GM12891 (cell line): ENCODE measurements at regions not wholly inside any gene's neighbourhood (a gene's known extent, or its start where the extent isn't known, plus 50 kb on each side); places are given as distances from the start of the nearest gene placed in this dataset.
"Not testable (repeated sequence)": the region's sequence is repeated elsewhere in the genome, so short reads cannot be mapped to it uniquely, and the experiment has no call there.

Source experiments
- DNase-seq: peaks from one replicate; pipeline ENCODE4 v3.0.0; 2011; ENCODE audit warnings: low spot score; ENCODE audit not compliant: insufficient read length
- FAIRE-seq: peaks from 2 replicates; lab custom pipeline; 2011; peaks lifted over from hg19 to GRCh38; lab: Jason Lieb, UNC
- PAX5 ChIP-seq: IDR thresholded peaks from 2 replicates; pipeline ENCODE4 v1.6.1; 2011; ENCODE audit warnings: low read length, moderate library complexity, mild to moderate bottlenecking; ENCODE audit not compliant: insufficient read depth, severe bottlenecking
- POLR2A ChIP-seq: IDR thresholded peaks from 2 replicates; pipeline ENCODE4 v1.6.1; 2011; ENCODE audit warnings: low read depth, low read length, control low read depth
- POLR2AphosphoS5 ChIP-seq: IDR thresholded peaks from 2 replicates; pipeline ENCODE4 v1.6.1; 2011; ENCODE audit warnings: low read depth, low read length, control low read depth
- POU2F2 ChIP-seq: IDR thresholded peaks from 2 replicates; pipeline ENCODE4 v1.6.1; 2011; ENCODE audit warnings: low read depth, mild to moderate bottlenecking, control low read depth, low read length, moderate library complexity
- SPI1 ChIP-seq: IDR thresholded peaks from 2 replicates; pipeline ENCODE4 v1.6.1; 2011; ENCODE audit warnings: low read depth, low read length, control low read depth
- TAF1 ChIP-seq: IDR thresholded peaks from 2 replicates; pipeline ENCODE4 v1.6.1; 2011; ENCODE audit warnings: low read depth, low read length, control low read depth

DNA sequence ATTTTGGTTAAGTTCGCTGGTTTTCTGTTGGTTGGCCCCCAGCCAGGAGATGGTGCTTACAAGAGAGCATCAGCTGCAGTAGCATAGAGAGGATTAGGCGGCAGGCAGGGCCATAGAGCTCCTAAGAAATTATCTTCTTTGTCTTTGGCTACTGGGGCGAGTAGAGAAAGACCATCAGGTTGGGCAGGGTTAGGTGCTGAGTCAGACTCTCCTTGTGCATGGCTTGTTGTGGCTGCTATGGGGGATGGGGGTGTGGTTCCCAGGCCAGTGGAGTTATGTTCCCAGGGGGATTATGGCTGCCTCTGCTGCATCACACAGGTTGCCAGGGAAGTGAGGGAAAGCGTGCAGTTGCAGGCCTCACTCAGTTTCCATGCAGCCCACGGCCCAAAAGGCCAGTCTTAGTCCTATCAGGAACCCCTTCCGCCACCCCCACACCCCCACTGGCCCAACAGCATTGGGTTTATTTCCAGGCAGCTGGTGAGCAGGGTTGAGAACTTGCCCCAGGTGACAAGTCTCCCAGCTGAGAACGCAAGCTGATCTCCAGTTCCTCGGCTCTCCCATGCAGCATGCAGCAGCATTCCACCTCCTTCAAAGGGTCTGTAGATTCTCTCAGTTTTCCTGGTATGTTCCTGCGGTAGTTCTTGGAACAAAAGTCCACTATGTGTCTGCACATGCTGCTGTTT lies 243.7 kb downstream of the UTRN start:
- no peak for TF ChIP-seq PAX5
- TF ChIP-seq POLR2A = no peak
- no peak for TF ChIP-seq SPI1
- TF ChIP-seq POLR2AphosphoS5 = no peak
- TF ChIP-seq POU2F2 = no peak
- TF ChIP-seq TAF1 = no peak
- DNase-seq (no peak), FAIRE-seq (no peak)

DNA sequence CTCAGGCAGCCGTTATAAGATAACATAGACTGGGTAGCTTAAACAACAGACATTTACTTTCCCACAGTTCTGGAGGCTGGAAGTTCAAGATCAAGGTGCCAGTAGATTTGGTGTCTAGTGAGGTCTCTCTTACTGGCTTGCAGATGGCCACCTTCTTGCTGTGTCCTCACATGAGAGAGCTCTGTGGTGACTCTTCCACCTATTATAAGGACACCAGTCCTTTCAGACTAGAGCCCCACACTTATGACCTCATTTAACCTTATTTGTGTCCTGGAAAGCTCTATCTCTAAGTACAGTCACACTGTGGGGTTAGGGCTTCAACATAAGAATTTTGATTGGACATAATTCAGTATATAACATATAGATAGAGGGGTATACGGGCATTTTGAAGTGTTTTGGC lies 245.0 kb downstream of the UTRN start:
- DNase-seq (no peak), FAIRE-seq (no peak)
- TF ChIP-seq POU2F2 (no peak), PAX5 (no peak), SPI1 (no peak), POLR2AphosphoS5 (no peak), TAF1 (no peak), POLR2A (no peak)

DNA sequence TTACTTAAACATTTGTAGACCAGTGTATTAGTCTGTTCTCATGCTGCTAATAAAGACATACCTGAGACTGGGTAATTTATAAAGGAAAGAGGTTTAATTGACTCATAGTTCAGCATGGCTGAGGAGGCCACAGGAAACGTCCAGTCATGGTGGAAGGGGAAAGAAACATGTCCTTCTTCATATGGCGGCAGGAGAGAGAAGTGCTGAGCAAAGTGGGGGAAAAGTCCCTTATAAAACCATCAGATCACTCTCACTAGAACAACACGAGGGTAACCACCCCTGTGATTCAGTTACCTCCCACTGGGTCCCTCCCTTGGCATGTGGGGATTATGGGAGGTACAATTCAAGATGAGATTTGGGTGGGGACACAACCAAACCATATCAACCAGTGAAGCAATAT lies 247.1 kb downstream of the UTRN start:
- DNase-seq, FAIRE-seq: not testable (repeated sequence)

DNA sequence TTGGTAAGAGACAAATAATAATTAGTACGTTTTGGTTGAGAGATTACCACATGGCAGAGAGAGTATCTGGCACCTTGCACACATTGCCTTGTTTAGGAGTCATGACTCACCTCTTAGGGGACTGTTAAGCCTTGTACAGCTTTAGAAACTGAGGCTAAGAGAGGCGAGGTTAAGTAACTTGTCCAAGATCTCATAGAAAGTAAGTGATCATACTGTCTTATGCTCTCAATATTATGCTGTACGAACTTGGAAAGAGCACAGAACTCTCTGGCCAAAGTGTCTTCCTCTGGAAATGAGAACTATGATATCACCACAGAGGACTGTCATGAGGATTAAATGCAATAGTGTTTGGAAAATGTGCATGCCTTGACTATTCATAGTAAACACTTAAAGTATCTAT lies 249.0 kb downstream of the UTRN start:
- DNase-seq = no peak
- no peak for FAIRE-seq
- TF ChIP-seq POLR2A (no peak), POU2F2 (no peak), POLR2AphosphoS5 (no peak), TAF1 (no peak), SPI1 (no peak), PAX5 (no peak)

DNA sequence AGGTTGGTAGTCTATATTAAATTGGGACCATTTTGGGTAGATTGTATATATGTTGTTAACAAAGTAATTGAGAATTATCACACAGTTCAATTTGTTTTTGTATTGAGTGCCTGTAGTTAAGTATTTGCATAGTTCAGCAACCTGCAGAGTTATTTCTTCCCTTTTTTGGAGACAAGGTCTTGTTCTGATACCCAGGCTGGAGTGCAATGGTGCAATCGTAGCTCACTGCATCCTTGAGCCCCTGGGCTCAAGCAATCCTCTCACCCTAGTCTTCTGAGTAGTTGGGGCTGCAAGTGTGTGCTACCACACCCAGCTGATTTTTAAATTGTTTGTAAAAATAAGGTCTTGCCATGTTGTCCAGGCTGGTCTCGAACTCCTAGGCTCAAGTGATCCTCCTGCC lies 250.5 kb downstream of the UTRN start:
- no peak for DNase-seq
- FAIRE-seq = peak; percentile 31
- TF ChIP-seq POLR2AphosphoS5 (no peak), PAX5 (no peak), POLR2A (no peak), POU2F2 (no peak), SPI1 (no peak), TAF1 (no peak)

DNA sequence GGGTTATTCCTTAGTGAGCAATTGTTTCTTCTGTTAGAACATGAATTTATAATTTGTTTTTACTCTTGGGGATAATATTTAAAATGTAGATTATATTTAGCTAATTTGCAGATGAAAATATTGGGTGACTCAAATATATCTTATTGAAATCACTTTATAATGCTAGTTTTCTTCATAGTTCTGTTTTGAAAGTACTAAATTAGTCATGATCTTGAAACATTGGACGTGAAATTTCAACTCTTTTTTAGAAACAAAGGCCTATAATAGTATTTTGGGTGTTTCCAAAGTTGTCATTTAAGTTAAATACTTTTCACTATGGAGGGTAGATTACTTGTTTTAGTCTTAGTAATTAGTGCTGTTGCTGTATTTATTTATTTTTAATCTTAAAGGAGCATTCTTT lies 250.9 kb downstream of the UTRN start:
- TF ChIP-seq POLR2AphosphoS5 (no peak), TAF1 (no peak), POLR2A (no peak), PAX5 (no peak), POU2F2 (no peak), SPI1 (no peak)
- FAIRE-seq (no peak), DNase-seq (no peak)

DNA sequence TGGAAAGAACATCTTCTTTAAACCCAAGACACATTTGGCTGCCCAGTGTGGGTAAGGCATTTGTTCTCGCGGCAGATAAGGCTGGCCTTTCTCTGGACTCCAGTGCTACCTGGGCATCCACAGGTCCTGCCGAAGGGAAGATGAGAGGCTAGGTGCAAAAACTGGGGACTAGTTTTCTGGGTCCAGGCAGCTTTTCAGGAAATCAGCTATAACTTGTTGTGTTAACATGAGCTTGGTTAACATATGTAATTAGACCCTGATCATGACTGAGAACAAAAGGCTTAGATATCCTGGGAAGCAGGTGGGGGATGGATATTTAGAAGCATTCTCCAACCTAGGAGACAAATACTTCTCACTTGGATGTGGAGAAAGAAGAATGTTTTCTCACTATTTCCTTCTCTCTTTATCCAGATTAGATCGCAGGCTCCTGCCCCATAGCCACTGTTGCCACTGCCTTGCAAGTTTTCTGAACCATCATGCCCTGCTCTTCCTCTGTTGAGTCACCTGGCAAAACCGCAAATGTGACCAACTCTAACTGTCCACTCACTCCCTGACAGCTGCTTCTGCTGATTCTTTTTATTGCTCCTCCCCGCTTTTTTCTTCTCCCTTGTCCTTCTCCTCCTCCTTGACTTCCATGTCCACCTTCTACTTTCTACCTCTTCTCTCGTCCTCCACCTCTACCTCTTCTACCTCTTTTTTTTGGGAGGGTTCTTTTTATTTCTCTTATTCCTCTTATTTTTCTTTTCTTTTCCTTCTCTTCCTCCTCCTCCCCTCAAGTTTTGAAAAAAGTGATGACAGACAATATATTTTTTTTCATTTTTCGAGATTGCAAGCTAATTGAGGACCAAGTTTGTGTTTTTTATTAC lies 258.1 kb downstream of the UTRN start:
- TF ChIP-seq SPI1 = no peak
- TF ChIP-seq POLR2AphosphoS5 = no peak
- no peak for TF ChIP-seq TAF1
- FAIRE-seq (no peak), DNase-seq (no peak)

DNA sequence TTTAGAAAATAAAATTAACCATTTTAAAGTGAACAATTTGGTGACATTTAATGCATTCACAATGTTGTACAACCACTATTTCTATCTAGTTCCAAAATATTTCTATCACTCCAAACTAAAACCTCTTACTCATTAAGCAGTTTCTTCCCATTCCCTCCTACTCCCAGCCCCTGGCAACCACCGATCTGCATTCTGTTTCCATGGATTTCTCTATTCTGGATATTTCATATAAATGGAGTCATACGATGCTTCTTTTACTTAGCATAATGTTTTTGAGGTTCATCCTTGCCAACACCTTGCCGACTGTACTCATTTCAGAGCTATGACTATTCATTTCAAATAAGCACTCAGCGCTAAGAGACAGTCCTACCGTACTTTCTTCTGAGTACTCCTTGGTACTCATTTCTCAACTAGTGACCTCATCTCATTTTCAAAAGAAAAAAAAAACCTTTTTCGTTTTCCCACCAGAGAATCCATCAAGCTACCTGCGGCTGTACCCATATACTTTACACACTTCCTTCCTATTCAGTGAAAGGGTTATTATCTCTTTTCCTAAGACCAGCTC lies 259.2 kb downstream of the UTRN start:
- no peak for TF ChIP-seq PAX5
- TF ChIP-seq POLR2AphosphoS5 = no peak
- TF ChIP-seq POU2F2 = no peak
- no peak for TF ChIP-seq TAF1
- no peak for TF ChIP-seq POLR2A
- no peak for TF ChIP-seq SPI1
- FAIRE-seq = no peak
- DNase-seq = no peak

DNA sequence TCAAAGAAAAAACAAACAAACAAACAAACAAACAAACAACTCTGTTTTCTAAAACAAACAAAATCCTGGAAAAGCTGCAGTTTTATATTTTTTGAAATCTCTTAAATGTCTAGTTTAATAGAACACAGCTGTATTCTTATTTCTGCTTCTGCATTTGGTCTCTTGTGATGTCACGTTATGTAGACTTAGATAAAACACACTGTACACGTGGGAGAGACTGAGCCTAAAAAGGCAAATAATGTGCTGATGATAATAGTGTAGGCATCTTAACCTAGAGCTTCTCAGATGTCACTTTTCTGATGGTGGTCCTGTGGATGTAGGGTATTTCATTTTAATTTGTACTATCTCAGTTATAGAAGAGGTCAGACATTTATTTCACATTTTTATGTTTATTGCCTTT lies 261.7 kb downstream of the UTRN start:
- FAIRE-seq (no peak), DNase-seq (no peak)
- TF ChIP-seq SPI1 (no peak), TAF1 (no peak), POLR2A (no peak), POU2F2 (no peak), PAX5 (no peak), POLR2AphosphoS5 (no peak)

DNA sequence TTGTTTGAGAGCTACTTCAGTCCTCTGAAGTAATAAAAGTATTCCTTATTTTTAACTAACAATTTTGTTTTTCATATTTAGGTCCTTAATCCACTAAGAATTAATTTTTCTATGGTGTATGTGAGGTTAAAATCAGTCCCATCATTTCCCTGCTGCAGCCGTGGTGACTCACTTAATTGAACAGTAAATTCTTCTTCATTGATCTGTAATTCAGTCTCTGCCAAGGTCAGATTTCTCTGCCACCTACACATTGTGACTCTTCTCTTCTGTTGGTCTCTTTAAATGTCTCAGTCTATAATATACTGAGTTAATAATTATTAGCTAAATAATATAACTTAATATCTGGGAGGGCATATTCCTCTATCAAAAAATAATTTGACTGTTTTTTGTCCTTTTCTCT lies 262.3 kb downstream of the UTRN start:
- DNase-seq (no peak), FAIRE-seq (no peak)
- TF ChIP-seq POLR2AphosphoS5 (no peak), POLR2A (no peak), PAX5 (no peak), SPI1 (no peak), TAF1 (no peak), POU2F2 (no peak)
